Endothelial cell of umbilical vein (primary cell): ENCODE measurements at regions not wholly inside any gene's neighbourhood (a gene's known extent, or its start where the extent isn't known, plus 50 kb on each side); places are given as distances from the start of the nearest gene placed in this dataset.
"Not testable (repeated sequence)": the region's sequence is repeated elsewhere in the genome, so short reads cannot be mapped to it uniquely, and the experiment has no call there.

Experiments
- BruUV-seq: library from RNA; stranded (reverse); fragments of 400-500 nt; replicated peaks from 2 replicates; lab custom pipeline; 2021; lab: Mats Ljungman, UMichigan
- CTCF ChIA-PET: fragments of 300-600, 350-600 bp; sonication (Branson Sonifier 250); formaldehyde crosslinking; loops from one replicate; lab custom pipeline; 2021; ENCODE audit warnings: antibody characterized with exemption, inconsistent platforms; lab: Charles Lee
- POLR2A ChIA-PET: fragments of 300-600, 350-600 bp; sonication (Branson Sonifier 250); formaldehyde crosslinking; loops from one replicate; lab custom pipeline; 2021; ENCODE audit warnings: antibody characterized with exemption, inconsistent platforms; lab: Charles Lee
- DNase-seq: peaks from one replicate; pipeline ENCODE4 v3.0.0-alpha.2; 2011; ENCODE audit warnings: low read depth, low spot score
- FAIRE-seq: peaks from 2 replicates; lab custom pipeline; 2011; peaks lifted over from hg19 to GRCh38; lab: Jason Lieb, UNC
- H2AFZ ChIP-seq: 2 replicates; pipeline ENCODE4 v1.6.0; 2012; ENCODE audit warnings: low read depth, low read length, control low read depth, inconsistent platforms
- H3K27ac ChIP-seq: 2 replicates; pipeline ENCODE4 v1.5.1; 2011; ENCODE audit warnings: low read depth, mild to moderate bottlenecking, control low read depth, low read length, moderate library complexity; ENCODE audit not compliant: insufficient read depth
- H3K27me3 ChIP-seq, 2 experiments: 2 replicates each; pipeline versions ENCODE4 v1.6.0 to v1.6.1; 2011; ENCODE audit warnings: low read length in 2 of 2, mixed read lengths in 1 of 2; ENCODE audit not compliant: control insufficient read depth in 2 of 2, insufficient read depth in 2 of 2
- H3K36me3 ChIP-seq, 2 experiments: 2 replicates in 1 of 2; 3 replicates in 1 of 2; pipeline ENCODE4 v1.5.1; 2011; ENCODE audit warnings: low read length in 2 of 2, mild to moderate bottlenecking in 1 of 2, moderate library complexity in 1 of 2; ENCODE audit not compliant: control insufficient read depth in 2 of 2, insufficient read depth in 2 of 2; ENCODE audit errors: extremely low read depth in 1 of 2
- H3K4me1 ChIP-seq: 3 replicates; pipeline ENCODE4 v1.5.1; 2011; ENCODE audit warnings: mild to moderate bottlenecking, low read length; ENCODE audit not compliant: control insufficient read depth, insufficient read depth; ENCODE audit errors: extremely low read depth
- H3K4me2 ChIP-seq: 2 replicates; pipeline ENCODE4 v1.6.1; 2011; ENCODE audit warnings: low read length, control low read depth, mixed read lengths; ENCODE audit not compliant: insufficient read depth
- H3K4me3 ChIP-seq, 3 experiments: fragments of 200-600 bp in 1 of 3; sonication (generic), shearing (Covaris generic) in 1 of 3; replicated peaks in 1 of 3; 2 replicates each; pipeline ENCODE4 v1.5.1; 2011 to 2016; ENCODE audit warnings: control low read depth in 3 of 3, low read length in 3 of 3, mild to moderate bottlenecking in 2 of 3, inconsistent platforms in 1 of 3, low read depth in 1 of 3, moderate library complexity in 1 of 3; ENCODE audit not compliant: insufficient read depth in 1 of 3
- H3K79me2 ChIP-seq: 2 replicates; pipeline ENCODE4 v1.6.0; 2012; ENCODE audit warnings: low read length, inconsistent platforms; ENCODE audit not compliant: control insufficient read depth, insufficient read depth
- H3K9ac ChIP-seq: replicated peaks from 2 replicates; pipeline ENCODE3; 2011; ENCODE audit warnings: low read length, control low read depth; ENCODE audit not compliant: insufficient read depth; ENCODE audit errors: extremely low read depth
- H3K9me1 ChIP-seq: replicated peaks from 3 replicates; pipeline ENCODE4 v1.6.0; 2011; ENCODE audit warnings: mild to moderate bottlenecking, low read length; ENCODE audit not compliant: control insufficient read depth, insufficient read depth; ENCODE audit errors: extremely low read depth
- H3K9me3 ChIP-seq: replicated peaks from 2 replicates; pipeline ENCODE4 v1.5.1; 2012; ENCODE audit warnings: low read length, inconsistent platforms; ENCODE audit not compliant: control insufficient read depth, insufficient read depth
- H4K20me1 ChIP-seq: replicated peaks from 2 replicates; pipeline ENCODE3; 2011; ENCODE audit warnings: mild to moderate bottlenecking, low read length; ENCODE audit not compliant: control insufficient read depth, insufficient read depth; ENCODE audit errors: extremely low read depth
- dilution Hi-C: fragments of 300-500 bp; cut with MboI; formaldehyde crosslinking; loops from one replicate; pipeline ENCODE4 v1.15.0; 2019; ENCODE audit warnings: low sequenced_read_pairs; ENCODE audit not compliant: extremely low pct_ligation_motif_present
- intact Hi-C: fragments of 100-400 bp; cut with micrococcal nuclease; formaldehyde crosslinking; loops from one replicate; pipeline ENCODE4 v1.10.0; 2022

DNA sequence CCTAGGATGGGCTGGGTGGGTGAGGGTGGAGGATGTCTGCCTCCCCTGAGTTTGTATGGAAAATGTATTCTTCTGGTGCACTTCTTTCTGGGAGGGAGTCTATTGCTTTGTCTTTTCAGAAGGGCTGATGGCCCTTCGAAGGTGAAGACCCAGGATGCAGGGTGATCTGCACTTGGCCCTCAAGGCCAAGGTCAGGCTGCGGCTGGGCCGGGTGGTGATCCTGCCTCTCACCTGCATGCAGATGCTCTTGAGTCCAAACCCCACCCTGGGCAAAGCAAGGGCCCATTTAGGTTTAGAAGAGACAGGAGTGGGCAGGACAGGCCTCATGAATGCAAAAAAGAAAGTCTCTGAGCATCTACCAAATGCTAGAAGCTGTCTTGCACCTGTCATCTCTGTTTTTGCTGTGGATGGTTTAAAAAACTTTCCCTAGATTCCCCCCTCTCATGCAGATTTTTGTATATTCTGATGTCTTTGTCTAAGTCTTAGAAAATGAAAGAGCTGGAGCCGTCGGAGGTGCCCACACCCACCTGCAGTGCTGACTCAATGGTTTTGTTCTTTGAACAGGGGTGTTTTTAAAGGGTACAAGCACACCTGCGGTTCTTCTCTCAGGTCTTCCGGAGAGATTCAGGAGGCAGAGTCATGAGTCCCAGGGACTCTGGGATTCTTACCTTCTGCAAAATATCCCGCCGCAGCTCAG, 186.4 kb downstream of the ADRA2C start:
- POLR2A ChIA-PET, H3K4me1 ChIP-seq, H4K20me1 ChIP-seq, H3K79me2 ChIP-seq, FAIRE-seq, DNase-seq, H3K9me1 ChIP-seq, H2AFZ ChIP-seq, H3K4me2 ChIP-seq, CTCF ChIA-PET, H3K9me3 ChIP-seq, H3K36me3 ChIP-seq, H3K9ac ChIP-seq, H3K4me3 ChIP-seq, intact Hi-C loops, dilution Hi-C loops, H3K27ac ChIP-seq, H3K27me3 ChIP-seq, BruUV-seq: not testable (repeated sequence)

- H3K36me3 ChIP-seq, POLR2A ChIA-PET, H3K79me2 ChIP-seq, H3K4me3 ChIP-seq, FAIRE-seq, H3K9me1 ChIP-seq, H3K27ac ChIP-seq, H2AFZ ChIP-seq, H3K9me3 ChIP-seq, H3K4me2 ChIP-seq, H3K4me1 ChIP-seq, CTCF ChIA-PET, H4K20me1 ChIP-seq, intact Hi-C loops, dilution Hi-C loops, BruUV-seq, H3K9ac ChIP-seq, H3K27me3 ChIP-seq, DNase-seq: not testable (repeated sequence)
Observed at GRCh38 chr4:3953140-3953489, 186.9 kb downstream of the ADRA2C start.
